HCT116 (cell line): ENCODE measurements at regions not wholly inside any gene's neighbourhood (a gene's known extent, or its start where the extent isn't known, plus 50 kb on each side); places are given as distances from the start of the nearest gene placed in this dataset.
"Not testable (repeated sequence)": the region's sequence is repeated elsewhere in the genome, so short reads cannot be mapped to it uniquely, and the experiment has no call there.

Experiments
- ATAC-seq: fragments of 200-7000 bp; cut with Tn5 transposase; 2 replicates; pipeline ENCODE4 v1.9.1; 2020; ENCODE audit warnings: mild to moderate bottlenecking, moderate library complexity
- BruUV-seq: library from RNA; stranded (reverse); fragments of 400-500 nt; replicated peaks from 2 replicates; lab custom pipeline; 2021; lab: Mats Ljungman, UMichigan
- CTCF ChIA-PET: fragments of 300-600 bp; sonication (Branson Sonifier 250); formaldehyde crosslinking; loops from one replicate; lab custom pipeline; 2021; ENCODE audit warnings: antibody characterized with exemption; lab: Charles Lee
- POLR2A ChIA-PET: fragments of 300-600, 350-600 bp; sonication (Branson Sonifier 250); formaldehyde crosslinking; loops from one replicate; lab custom pipeline; 2021; ENCODE audit warnings: antibody characterized with exemption; lab: Charles Lee
- RAD21 ChIA-PET, 2 experiments: fragments of 300-600 bp; sonication (Branson Sonifier 250); formaldehyde crosslinking; loops; one replicate each; lab custom pipeline; 2023; ENCODE audit warnings: low total read pairs in 2 of 2; ENCODE audit not compliant: uncharacterized antibody in 2 of 2, unreplicated experiment in 2 of 2, low non-redundant PET in 1 of 2; lab: Charles Lee
- DNase-seq: peaks from one replicate; pipeline ENCODE4 v3.0.0-alpha.2; 2010; ENCODE audit warnings: low read depth, low spot score
- H2AFZ ChIP-seq: fragments of 200-600 bp; shearing (Covaris generic), sonication (generic); 2 replicates; pipeline ENCODE4 v1.6.1; 2017; ENCODE audit warnings: low read depth, mixed run types, mixed read lengths, antibody characterized with exemption, low read length; ENCODE audit not compliant: poor library complexity, severe bottlenecking
- H3K27ac ChIP-seq: 2 replicates; pipeline ENCODE4 v1.5.1; 2012; ENCODE audit warnings: low read depth, low read length
- H3K27me3 ChIP-seq: fragments of 200-600 bp; sonication (generic); 2 replicates; pipeline ENCODE4 v1.6.1; 2016; ENCODE audit warnings: mixed run types, low read length, mixed read lengths; ENCODE audit not compliant: insufficient read depth
- H3K36me3 ChIP-seq, 2 experiments: fragments of 200-500 bp in 1 of 2; fragments of 200-600 bp in 1 of 2; sonication (Bioruptor generic) in 1 of 2; sonication (generic) in 1 of 2; 2 replicates each; pipeline versions ENCODE4 v1.5.1 to v1.6.1; 2014 to 2016; ENCODE audit warnings: low read length in 2 of 2, inconsistent platforms in 1 of 2, mixed read lengths in 1 of 2, mixed run types in 1 of 2; ENCODE audit not compliant: insufficient read depth in 2 of 2, control insufficient read depth in 1 of 2
- H3K4me1 ChIP-seq, 2 experiments: fragments of 200-600 bp in 1 of 2; sonication (generic) in 1 of 2; 2 replicates each; pipeline versions ENCODE4 v1.5.1 to v1.6.1; 2012 to 2017; ENCODE audit warnings: low read length in 2 of 2, inconsistent platforms in 1 of 2, mild to moderate bottlenecking in 1 of 2, mixed read lengths in 1 of 2, mixed run types in 1 of 2, moderate library complexity in 1 of 2; ENCODE audit not compliant: insufficient read depth in 2 of 2, control insufficient read depth in 1 of 2
- H3K4me2 ChIP-seq: fragments of 200-600 bp; sonication (generic); 2 replicates; pipeline ENCODE4 v1.6.1; 2017; ENCODE audit warnings: mixed run types, low read length, mixed read lengths
- H3K4me3 ChIP-seq, 2 experiments: fragments of 200-600 bp in 1 of 2; sonication (generic) in 1 of 2; replicated peaks in 1 of 2; 2 replicates each; pipeline ENCODE4 v1.5.1; 2011 to 2016; ENCODE audit warnings: low read length in 2 of 2, control low read depth in 1 of 2, low read depth in 1 of 2, mild to moderate bottlenecking in 1 of 2, mixed read lengths in 1 of 2, mixed run types in 1 of 2
- H3K79me2 ChIP-seq: fragments of 200-600 bp; sonication (generic); 2 replicates; pipeline ENCODE4 v1.6.1; 2017; ENCODE audit warnings: mild to moderate bottlenecking, mixed run types, low read length, moderate library complexity, mixed read lengths; ENCODE audit not compliant: insufficient read depth
- H3K9ac ChIP-seq: fragments of 200-600 bp; sonication (generic); 2 replicates; pipeline ENCODE4 v1.6.1; 2016; ENCODE audit warnings: low read length, mixed read lengths
- H3K9me2 ChIP-seq: fragments of 200-600 bp; sonication (generic), shearing (Covaris generic); 2 replicates; pipeline ENCODE4 v1.6.1; 2017; ENCODE audit warnings: mixed run types, mild to moderate bottlenecking, moderate library complexity; ENCODE audit not compliant: insufficient read depth
- H3K9me3 ChIP-seq, 2 experiments: fragments of 200-500 bp in 1 of 2; fragments of 200-600 bp in 1 of 2; sonication (Bioruptor generic) in 1 of 2; sonication (generic) in 1 of 2; 2 replicates each; pipeline ENCODE4 v1.6.1; 2014 to 2017; ENCODE audit warnings: low read length in 2 of 2, mixed read lengths in 2 of 2, inconsistent platforms in 1 of 2, low read depth in 1 of 2, mild to moderate bottlenecking in 1 of 2, mixed run types in 1 of 2, moderate library complexity in 1 of 2; ENCODE audit not compliant: control insufficient read depth in 1 of 2, insufficient read depth in 1 of 2
- H4K20me1 ChIP-seq: fragments of 200-600 bp; sonication (generic), shearing (Covaris generic); 2 replicates; pipeline ENCODE4 v1.6.1; 2017; ENCODE audit warnings: mixed run types, mild to moderate bottlenecking, moderate library complexity; ENCODE audit not compliant: insufficient read depth
- ATF3 ChIP-seq: IDR thresholded peaks from 2 replicates; pipeline ENCODE4 v1.6.1; 2012
- CBX3 ChIP-seq: IDR thresholded peaks from 2 replicates; pipeline ENCODE4 v1.6.1; 2012; ENCODE audit warnings: low read depth
- CEBPB ChIP-seq: IDR thresholded peaks from 2 replicates; pipeline ENCODE4 v1.6.1; 2012; ENCODE audit warnings: low read depth
- CTCF ChIP-seq, 3 experiments: fragments of 200-600 bp in 1 of 3; sonication (generic) in 1 of 3; IDR thresholded peaks in 2 of 3; conservative IDR thresholded peaks in 1 of 3; 2 replicates each; pipeline ENCODE4 v1.5.1; 2012 to 2017; ENCODE audit warnings: low read depth in 2 of 3, low read length in 2 of 3, antibody characterized with exemption in 1 of 3, borderline replicate concordance in 1 of 3, control low read depth in 1 of 3, mild to moderate bottlenecking in 1 of 3, mixed read lengths in 1 of 3, mixed run types in 1 of 3, moderate library complexity in 1 of 3; ENCODE audit not compliant: insufficient read depth in 1 of 3
- EGR1 ChIP-seq: IDR thresholded peaks from 2 replicates; pipeline ENCODE4 v1.6.1; 2012; ENCODE audit warnings: low read depth
- ELF1 ChIP-seq: IDR thresholded peaks from 2 replicates; pipeline ENCODE4 v1.6.1; 2012; ENCODE audit warnings: low read depth, borderline replicate concordance
- FOSL1 ChIP-seq: IDR thresholded peaks from 2 replicates; pipeline ENCODE4 v1.6.1; 2012; ENCODE audit warnings: low read depth
- POLR2A ChIP-seq: IDR thresholded peaks from 2 replicates; pipeline ENCODE4 v1.7.0; 2011; ENCODE audit warnings: borderline replicate concordance; ENCODE audit not compliant: insufficient read depth, insufficient read length; ENCODE audit errors: extremely low read depth
- POLR2AphosphoS5 ChIP-seq: IDR thresholded peaks from 2 replicates; pipeline ENCODE4 v1.6.1; 2011; ENCODE audit warnings: mild to moderate bottlenecking, low read depth, low read length, moderate library complexity
- RAD21 ChIP-seq: IDR thresholded peaks from 2 replicates; pipeline ENCODE4 v1.6.1; 2012; ENCODE audit warnings: low read depth, mild to moderate bottlenecking
- REST ChIP-seq: IDR thresholded peaks from 2 replicates; pipeline ENCODE4 v1.6.1; 2012; ENCODE audit warnings: low read depth
- SIN3A ChIP-seq: IDR thresholded peaks from 2 replicates; pipeline ENCODE4 v1.6.1; 2012; ENCODE audit warnings: low read depth
- SP1 ChIP-seq: IDR thresholded peaks from 2 replicates; pipeline ENCODE4 v1.6.1; 2012; ENCODE audit warnings: low read depth
- SRF ChIP-seq: IDR thresholded peaks from 2 replicates; pipeline ENCODE4 v1.6.1; 2012; ENCODE audit warnings: low read depth
- TCF7L2 ChIP-seq: IDR thresholded peaks from 2 replicates; pipeline ENCODE4 v1.7.0; 2011; ENCODE audit warnings: borderline replicate concordance, inconsistent platforms; ENCODE audit not compliant: insufficient read depth, insufficient read length; ENCODE audit errors: extremely low read depth
- YY1 ChIP-seq: IDR thresholded peaks from 2 replicates; pipeline ENCODE4 v1.6.1; 2011; ENCODE audit warnings: low read length, low read depth, moderate library complexity, mild to moderate bottlenecking; ENCODE audit not compliant: insufficient replicate concordance; ENCODE audit errors: extremely low read depth
- ZFX ChIP-seq: fragments of 450-650 bp; IDR thresholded peaks from 2 replicates; pipeline ENCODE4 v1.6.1; 2017
- ZNF274 ChIP-seq: fragments of 200-500 bp; sonication (Bioruptor generic); IDR thresholded peaks from 2 replicates; pipeline ENCODE4 v1.6.1; 2014; ENCODE audit warnings: mild to moderate bottlenecking, low read depth, low read length, inconsistent platforms
- intact Hi-C: fragments of 100-400 bp; cut with micrococcal nuclease; formaldehyde crosslinking; loops from 2 replicates; pipeline ENCODE4 v1.10.0; 2022
- TF ChIP-seq, protein P1 (sequence below): IDR thresholded peaks from 2 replicates; pipeline ENCODE4 v1.6.1; 2012

GRCh38 chr1:100597784-100598183, 59.8 kb downstream of the GPR88 start:
- H2AFZ ChIP-seq, result no peak overlapping the region
- H3K9ac ChIP-seq, result no peak overlapping the region
- H3K4me1 ChIP-seq, result peaks cover 0 to 11% of the 10 kb centered on the region in 2 experiments; a peak in 1 of 4 replicates
- no peaks in the 10 kb centered on the region for H4K20me1 ChIP-seq
- H3K9me2 ChIP-seq, result no peaks in the 10 kb centered on the region
- no peak for ATAC-seq
- H3K9me3 ChIP-seq, result no peaks in the 10 kb centered on the region
- ChIA-PET CTCF (interaction anchor here (1.1 kb wide), 1 partner anchor 9 kb away, joined by 4 read pairs; no protein-coding TSS in a partner anchor), RAD21 (no interaction called here), POLR2A (no interaction called here)
- no peaks in the 10 kb centered on the region for H3K79me2 ChIP-seq
- no TSS peak for BruUV-seq
- H3K27me3 ChIP-seq, result no peaks in the 10 kb centered on the region
- TF ChIP-seq REST (no peak), YY1 (no peak), TCF7L2 (no peak), CTCF (IDR thresholded peaks at IDR 0.05 in 2 of 3, conservative IDR thresholded peaks at IDR 0.05 in 1 of 3; ENCODE audit: borderline replicate concordance in 1 of 3, insufficient read depth in 1 of 3, low read depth in 2 of 3, low read length in 2 of 3) (no peak), ZNF274 (no peak), ATF3 (no peak), FOSL1 (no peak), ZFX (no peak), CBX3 (no peak), POLR2A (no peak), SP1 (no peak), RAD21 (no peak), CEBPB (no peak), EGR1 (no peak), SIN3A (no peak), POLR2AphosphoS5 (no peak), ELF1 (no peak), SRF (no peak)
- TF ChIP-seq, protein P1, sequence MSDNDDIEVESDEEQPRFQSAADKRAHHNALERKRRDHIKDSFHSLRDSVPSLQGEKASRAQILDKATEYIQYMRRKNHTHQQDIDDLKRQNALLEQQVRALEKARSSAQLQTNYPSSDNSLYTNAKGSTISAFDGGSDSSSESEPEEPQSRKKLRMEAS, result no peak
- no peak for DNase-seq
- H3K36me3 ChIP-seq, result no peaks in the 10 kb centered on the region
- no peak overlapping the region for H3K4me2 ChIP-seq
- no peak overlapping the region for H3K27ac ChIP-seq
- no peak overlapping the region for H3K4me3 ChIP-seq
- intact Hi-C loops, result no loop called here

DNA sequence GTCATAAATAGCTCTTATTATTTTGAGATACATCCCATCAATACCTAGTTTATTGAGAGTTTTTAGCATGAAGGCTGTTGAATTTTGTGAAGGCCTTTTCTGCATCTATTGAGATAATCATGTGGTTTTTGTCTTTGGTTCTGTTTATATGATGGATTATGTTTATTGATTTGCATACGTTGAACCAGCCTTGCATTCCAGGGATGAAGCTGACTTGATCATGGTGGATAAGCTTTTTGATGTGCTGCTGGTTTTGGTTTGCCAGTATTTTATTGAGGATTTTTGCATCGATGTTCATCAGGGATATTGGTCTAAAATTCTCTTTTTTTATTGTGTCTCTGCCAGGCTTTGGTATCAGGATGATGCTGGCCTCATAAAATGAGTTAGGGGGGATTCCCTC, 62.4 kb downstream of the GPR88 start:
- ATAC-seq, H3K79me2 ChIP-seq, DNase-seq, intact Hi-C loops, BruUV-seq, H3K9me3 ChIP-seq, H3K27me3 ChIP-seq, CTCF ChIA-PET, H3K4me3 ChIP-seq, H3K9me2 ChIP-seq, H3K9ac ChIP-seq, POLR2A ChIA-PET, H3K27ac ChIP-seq, RAD21 ChIA-PET, H2AFZ ChIP-seq, H3K4me2 ChIP-seq, H3K36me3 ChIP-seq, H4K20me1 ChIP-seq: not testable (repeated sequence)
- H3K4me1 ChIP-seq, result peaks cover 0 to 11% of the 10 kb centered on the region in 2 experiments; a peak in 1 of 4 replicates
